Mesodermal cell (in vitro differentiated cells): ENCODE measurements at regions not wholly inside any gene's neighbourhood (a gene's known extent, or its start where the extent isn't known, plus 50 kb on each side); places are given as distances from the start of the nearest gene placed in this dataset.

ENCODE experiments used
- H3K27ac ChIP-seq: 2 replicates; pipeline ENCODE4 v1.7.0; 2013; ENCODE audit warnings: mild to moderate bottlenecking, low read depth, low read length, moderate library complexity; ENCODE audit not compliant: severe bottlenecking
- H3K36me3 ChIP-seq: 2 replicates; pipeline ENCODE4 v1.7.1; 2013; ENCODE audit warnings: mild to moderate bottlenecking, low read length, moderate library complexity; ENCODE audit not compliant: control insufficient read depth, insufficient read depth
- H3K4me1 ChIP-seq: one replicate; pipeline ENCODE4 v1.7.1; 2013; ENCODE audit warnings: mild to moderate bottlenecking, low read length; ENCODE audit not compliant: insufficient read depth, control insufficient read depth, poor library complexity, severe bottlenecking
- H3K4me3 ChIP-seq: 2 replicates; pipeline ENCODE4 v1.7.0; 2013; ENCODE audit warnings: low read length, control low read depth, mild to moderate bottlenecking; ENCODE audit not compliant: insufficient read depth, poor library complexity, severe bottlenecking; ENCODE audit errors: extremely low read depth
- H3K9me3 ChIP-seq: 2 replicates; pipeline ENCODE4 v1.7.1; 2013; ENCODE audit warnings: mild to moderate bottlenecking, low read length, moderate library complexity; ENCODE audit not compliant: control insufficient read depth
- WGBS, 2 experiments: methylation state at CpG; one replicate each; pipeline ENCODE4 v1.1.5; 2013; ENCODE audit warnings: missing lambda C conversion rate in 2 of 2; ENCODE audit not compliant: insufficient coverage in 2 of 2; 5-methylcytosine and 5-hydroxymethylcytosine counted together

GRCh38 chr11:70742553-70743291 lies 344.4 kb downstream of the CTTN start:
- WGBS, 2 experiments, result 40 to 41% methylated on average over 23 to 24 of the region's 27 CpGs
- Histone ChIP-seq H3K9me3 (no peaks in the 10 kb centered on the region), H3K27ac (peak overlapping the region; percentile 36), H3K4me1 (peaks cover 12% of the 10 kb centered on the region), H3K4me3 (no peak overlapping the region), H3K36me3 (no peaks in the 10 kb centered on the region)

GRCh38 chr11:70743329-70743728 lies 345.0 kb downstream of the CTTN start:
- H3K4me3 ChIP-seq, result no peak overlapping the region
- WGBS, 2 experiments, result 84 to 86% methylated on average over 9 of the region's 9 CpGs

DNA sequence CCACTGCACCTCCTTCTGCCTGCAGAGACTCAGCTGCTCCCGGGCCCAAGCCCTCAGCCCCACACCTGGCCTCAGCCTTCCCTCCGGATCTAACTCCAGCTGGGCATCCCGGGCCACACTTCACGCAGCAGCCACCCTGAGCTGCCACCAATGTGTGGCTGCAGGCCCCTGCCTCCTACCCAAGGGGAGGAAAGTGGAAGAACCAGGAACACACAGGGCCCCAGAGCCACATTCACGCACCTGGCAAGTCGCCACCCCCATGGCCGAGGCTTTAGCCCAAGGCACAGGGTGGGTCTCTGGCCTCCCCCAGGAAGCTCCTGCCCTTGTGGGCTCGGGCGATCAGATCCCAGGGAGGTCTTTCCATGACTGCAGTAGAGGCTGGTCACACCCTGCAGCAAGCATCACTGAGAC lies 345.6 kb downstream of the CTTN start:
- Histone ChIP-seq H3K27ac (no peak overlapping the region), H3K9me3 (no peaks in the 10 kb centered on the region), H3K4me3 (no peak overlapping the region), H3K36me3 (no peaks in the 10 kb centered on the region), H3K4me1 (peaks cover 12% of the 10 kb centered on the region)
- WGBS, 2 experiments, result 92 to 93% methylated on average over 8 to 9 of the region's 9 CpGs

More at GRCh38 chr11:70743329-70743728, 345.0 kb downstream of the CTTN start:
- Histone ChIP-seq H3K4me1 (peaks cover 12% of the 10 kb centered on the region), H3K27ac (no peak overlapping the region), H3K9me3 (no peaks in the 10 kb centered on the region), H3K36me3 (no peaks in the 10 kb centered on the region)

DNA sequence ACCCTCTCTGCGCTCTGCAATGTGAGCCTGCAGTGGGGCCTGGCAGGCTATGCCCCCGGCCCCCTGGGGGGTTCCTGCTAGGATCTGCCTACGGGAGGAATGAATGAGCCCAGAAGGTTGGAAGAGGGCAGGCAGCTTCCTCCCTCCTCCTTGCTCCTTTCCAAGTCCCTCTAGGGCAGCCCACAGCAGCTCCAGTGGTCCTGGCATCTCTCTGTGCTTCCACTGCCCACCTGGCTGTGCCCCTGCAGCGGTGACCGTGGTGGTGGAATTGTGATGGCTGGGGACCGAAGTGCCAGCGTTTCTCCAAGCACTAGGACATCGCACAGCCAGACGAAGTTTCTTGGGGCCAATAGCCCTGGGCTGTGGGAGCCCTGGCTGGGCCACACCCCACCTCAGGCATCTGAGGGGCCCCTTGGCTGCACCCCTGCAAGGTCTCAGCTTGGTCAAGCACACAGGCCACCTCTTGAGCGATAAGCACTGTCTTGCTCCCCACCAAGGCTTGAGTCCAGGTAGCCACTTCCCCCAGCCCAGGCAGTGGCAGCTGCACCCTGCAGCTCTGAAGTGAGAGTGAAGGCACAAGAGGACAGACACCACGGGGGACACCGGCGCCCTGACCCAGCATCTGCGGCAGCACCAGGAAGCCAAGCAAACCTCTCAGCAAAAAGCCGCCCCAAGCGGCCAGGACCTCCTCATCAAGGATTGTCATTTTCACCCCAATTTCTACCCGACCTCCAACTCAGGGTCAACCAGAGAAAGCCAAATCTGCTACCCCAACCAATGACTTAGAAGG lies 346.3 kb downstream of the CTTN start:
- Histone ChIP-seq H3K4me1 (peaks cover 12% of the 10 kb centered on the region), H3K27ac (no peak overlapping the region), H3K4me3 (no peak overlapping the region), H3K36me3 (no peaks in the 10 kb centered on the region), H3K9me3 (no peaks in the 10 kb centered on the region)
- 90 to 96% methylated on average over 12 to 14 of the region's 17 CpGs for WGBS, 2 experiments

GRCh38 chr11:70745451-70745850 lies 347.1 kb downstream of the CTTN start:
- WGBS, 2 experiments, result 94 to 98% methylated on average over 9 to 10 of the region's 11 CpGs
- Histone ChIP-seq H3K4me1 (peaks cover 12% of the 10 kb centered on the region), H3K4me3 (no peak overlapping the region), H3K36me3 (no peaks in the 10 kb centered on the region), H3K27ac (no peak overlapping the region), H3K9me3 (peaks cover 7% of the 10 kb centered on the region)

DNA sequence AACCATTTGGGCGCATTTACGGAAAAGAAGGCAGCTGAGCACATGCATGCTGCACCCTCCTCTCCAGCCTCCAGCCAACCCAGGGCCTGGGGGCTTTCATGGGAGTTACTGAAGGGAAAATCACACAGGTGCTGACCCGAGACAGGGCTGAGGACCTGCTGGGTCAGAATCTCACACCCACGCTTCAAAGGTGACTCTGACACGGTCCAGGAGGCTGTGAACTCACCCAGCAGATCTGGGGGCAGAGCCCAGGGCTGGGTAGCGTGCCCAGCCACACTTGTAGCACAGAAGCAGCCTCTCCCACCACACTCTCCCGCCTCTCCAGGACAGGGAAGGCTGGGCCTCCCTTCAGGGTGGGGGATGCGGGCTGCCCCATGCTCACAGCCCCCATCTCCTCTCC lies 347.6 kb downstream of the CTTN start:
- H3K4me1 ChIP-seq, result peaks cover 12% of the 10 kb centered on the region
- WGBS, 2 experiments, result 90 to 93% methylated on average over 4 to 5 of the region's 8 CpGs
- peaks cover 11% of the 10 kb centered on the region for H3K9me3 ChIP-seq
- no peak overlapping the region for H3K27ac ChIP-seq
- no peaks in the 10 kb centered on the region for H3K36me3 ChIP-seq
- no peak overlapping the region for H3K4me3 ChIP-seq

DNA sequence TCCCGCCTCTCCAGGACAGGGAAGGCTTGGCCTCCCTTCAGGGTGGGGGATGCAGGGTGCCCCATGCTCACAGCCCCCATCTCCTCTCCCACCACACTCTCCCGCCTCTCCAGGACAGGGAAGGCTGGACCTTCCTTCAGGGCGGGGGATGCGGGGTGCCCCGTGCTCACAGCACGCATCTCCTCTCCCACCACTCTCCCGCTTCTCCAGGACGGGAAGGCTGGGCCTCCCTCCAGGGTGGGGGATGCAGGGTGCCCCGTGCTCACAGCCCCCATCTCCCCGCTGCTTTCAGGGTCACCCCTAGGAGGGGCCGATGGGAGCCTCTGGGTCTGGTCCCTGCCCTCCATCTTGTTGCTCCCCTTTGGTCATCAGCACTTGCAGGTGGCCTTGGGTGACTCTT lies 348.0 kb downstream of the CTTN start:
- 90 to 95% methylated on average over 5 to 7 of the region's 11 CpGs for WGBS, 2 experiments
- H3K4me3 ChIP-seq, result no peak overlapping the region
- H3K4me1 ChIP-seq, result peaks cover 12% of the 10 kb centered on the region
- no peak overlapping the region for H3K27ac ChIP-seq
- H3K36me3 ChIP-seq, result no peaks in the 10 kb centered on the region
- H3K9me3 ChIP-seq, result peaks cover 16% of the 10 kb centered on the region

DNA sequence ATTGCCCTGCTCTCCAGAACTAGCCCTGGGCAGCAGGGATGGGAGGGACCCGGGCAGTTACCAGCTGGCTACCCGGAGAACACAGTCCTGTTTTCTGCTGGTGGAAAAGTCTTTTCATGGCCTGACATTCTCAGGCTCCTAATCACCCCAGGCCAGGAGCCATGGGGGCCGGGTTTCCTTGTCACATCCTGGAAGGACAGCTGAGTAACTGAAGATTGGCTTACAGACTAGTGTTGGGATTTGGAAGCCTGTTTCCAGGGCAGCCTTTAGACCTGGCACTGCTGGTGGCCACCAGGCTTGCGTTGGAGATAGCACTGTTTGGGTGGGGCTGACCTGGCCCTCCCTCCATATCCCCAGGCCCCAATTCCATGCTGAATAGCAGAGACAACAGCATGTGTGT lies 349.0 kb downstream of the CTTN start:
- no peak overlapping the region for H3K27ac ChIP-seq
- 84 to 91% methylated on average over 4 of the region's 4 CpGs for WGBS, 2 experiments
- H3K9me3 ChIP-seq, result peaks cover 19% of the 10 kb centered on the region
- no peak overlapping the region for H3K4me3 ChIP-seq
- peaks cover 7% of the 10 kb centered on the region for H3K4me1 ChIP-seq
- no peaks in the 10 kb centered on the region for H3K36me3 ChIP-seq

- Histone ChIP-seq H3K27ac (no peak overlapping the region), H3K9me3 (peaks cover 23% of the 10 kb centered on the region), H3K36me3 (no peaks in the 10 kb centered on the region), H3K4me3 (no peak overlapping the region), H3K4me1 (peaks cover 4% of the 10 kb centered on the region)
- WGBS, 2 experiments, result 93 to 100% methylated on average over 2 of the region's 5 CpGs
These were observed 349.6 kb downstream of the CTTN start for GRCh38 chr11:70747921-70748320.

DNA sequence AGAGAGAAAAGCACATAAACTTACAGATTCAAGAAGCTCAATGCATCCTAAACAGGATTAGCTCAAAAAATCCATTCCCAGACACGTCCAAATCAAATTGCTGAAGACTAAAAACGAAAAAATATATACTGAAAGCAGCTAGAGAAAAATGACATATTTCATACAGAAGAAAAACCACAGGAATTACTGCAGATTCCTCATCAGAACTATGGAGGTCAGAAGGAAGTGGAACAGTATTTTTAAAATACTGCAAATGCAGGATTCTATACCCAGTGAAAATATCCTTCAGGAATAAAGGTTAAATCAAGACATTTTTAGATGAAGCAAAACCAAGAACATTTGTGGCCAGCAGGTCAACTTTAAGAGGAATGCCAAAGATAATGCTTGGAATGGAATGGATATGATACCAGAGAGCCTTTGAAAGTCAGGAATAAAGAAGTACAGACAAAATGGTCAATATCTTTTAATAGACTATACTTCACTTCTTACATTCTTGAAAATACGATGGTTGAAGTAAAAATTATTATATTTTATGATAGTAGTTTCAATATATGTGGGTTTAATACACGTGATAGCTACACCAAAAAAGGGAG lies 352.9 kb downstream of the CTTN start:
- H3K27ac ChIP-seq, result no peak overlapping the region
- H3K4me3 ChIP-seq, result no peak overlapping the region
- peaks cover 23% of the 10 kb centered on the region for H3K9me3 ChIP-seq
- no CpG with 5 or more reads among the region's 4 CpGs for WGBS, 2 experiments
- peaks cover 4% of the 10 kb centered on the region for H3K4me1 ChIP-seq
- no peaks in the 10 kb centered on the region for H3K36me3 ChIP-seq
